K562 (cell line): ENCODE measurements at regions not wholly inside any gene's neighbourhood (a gene's known extent, or its start where the extent isn't known, plus 50 kb on each side); places are given as distances from the start of the nearest gene placed in this dataset.

ENCODE experiments used
- ATAC-seq: fragments of 200-7000 bp; cut with Tn5 transposase; 3 replicates; pipeline ENCODE4 v1.9.1; 2020; ENCODE audit warnings: moderate library complexity
- BruUV-seq: library from RNA; stranded (reverse); fragments of 400-500 nt; replicated peaks from 2 replicates; lab custom pipeline; 2021; lab: Mats Ljungman, UMichigan
- CTCF ChIA-PET: fragments of 300-600 bp; formaldehyde crosslinking; extraction: SDS; loops from one replicate; lab custom pipeline; 2021; ENCODE audit warnings: low intra/inter-chr PET ratio; lab: Yijun Ruan, JAX
- POLR2A ChIA-PET: fragments of 300-600, 350-650 bp; sonication (Branson Sonifier 250); formaldehyde crosslinking; extraction: SDS; loops from one replicate; lab custom pipeline; 2021; ENCODE audit warnings: antibody characterized with exemption, inconsistent platforms; lab: Yijun Ruan, JAX
- DNase-seq, 4 experiments: peaks; one replicate each; pipeline versions ENCODE4 v3.0.0 to v3.0.0-alpha.2; 2011 to 2018; ENCODE audit warnings: low spot score in 3 of 4, mixed read lengths in 3 of 4; ENCODE audit errors: extremely low read depth in 1 of 4
- FAIRE-seq: peaks from 2 replicates; lab custom pipeline; 2011; peaks lifted over from hg19 to GRCh38; lab: Jason Lieb, UNC
- H2AFZ ChIP-seq: 2 replicates; pipeline ENCODE4 v1.6.0; 2011; ENCODE audit warnings: low read depth, low read length, control low read depth, inconsistent platforms
- H3K27ac ChIP-seq: fragments of 200-600 bp; 3 replicates; pipeline ENCODE4 v1.8.0; 2011; ENCODE audit warnings: low read depth, mild to moderate bottlenecking, control low read depth, inconsistent platforms, low read length, moderate library complexity, mixed read lengths; ENCODE audit errors: extremely low read depth
- H3K27me3 ChIP-seq, 2 experiments: fragments of 300-600 bp in 1 of 2; 2 replicates in 1 of 2; 3 replicates in 1 of 2; pipeline versions ENCODE4 v1.6.0 to v1.8.0; 2011; ENCODE audit warnings: inconsistent platforms in 2 of 2, low read length in 2 of 2, mild to moderate bottlenecking in 1 of 2, mixed read lengths in 1 of 2, moderate library complexity in 1 of 2; ENCODE audit not compliant: control insufficient read depth in 2 of 2, insufficient read depth in 2 of 2
- H3K36me3 ChIP-seq: fragments of 300-600 bp; 3 replicates; pipeline ENCODE4 v1.8.0; 2011; ENCODE audit warnings: mild to moderate bottlenecking, low read length, inconsistent platforms; ENCODE audit not compliant: control insufficient read depth, insufficient read depth
- H3K4me1 ChIP-seq, 2 experiments: fragments of 200-600 bp in 1 of 2; replicated peaks in 1 of 2; 2 replicates in 1 of 2; 3 replicates in 1 of 2; pipeline versions ENCODE4 v1.5.1 to v1.8.0; 2011; ENCODE audit warnings: inconsistent platforms in 2 of 2, low read length in 2 of 2, mild to moderate bottlenecking in 1 of 2, mixed read lengths in 1 of 2, moderate library complexity in 1 of 2; ENCODE audit not compliant: control insufficient read depth in 2 of 2, insufficient read depth in 2 of 2
- H3K4me2 ChIP-seq: 2 replicates; pipeline ENCODE4 v1.6.1; 2011; ENCODE audit warnings: low read length, control low read depth, inconsistent platforms, mixed read lengths; ENCODE audit not compliant: insufficient read depth
- H3K4me3 ChIP-seq: fragments of 200-600 bp; sonication (generic), shearing (Covaris generic); 2 replicates; pipeline ENCODE4 v1.5.1; 2016; ENCODE audit warnings: control low read depth, inconsistent platforms
- H3K79me2 ChIP-seq: fragments of 200-600 bp; 3 replicates; pipeline ENCODE4 v1.8.0; 2011; ENCODE audit warnings: low read length, inconsistent platforms; ENCODE audit not compliant: control insufficient read depth, insufficient read depth
- H3K9ac ChIP-seq, 2 experiments: 2 replicates each; pipeline versions ENCODE4 v1.6.0 to v1.6.1; 2011; ENCODE audit warnings: low read depth in 2 of 2, low read length in 2 of 2, control low read depth in 1 of 2, inconsistent platforms in 1 of 2, mild to moderate bottlenecking in 1 of 2, mixed read lengths in 1 of 2; ENCODE audit not compliant: insufficient read depth in 1 of 2
- H3K9me1 ChIP-seq: one replicate; pipeline ENCODE4 v1.6.0; 2011; ENCODE audit warnings: inconsistent platforms, mild to moderate bottlenecking, low read length, moderate library complexity; ENCODE audit not compliant: control insufficient read depth, insufficient read depth
- H3K9me3 ChIP-seq: replicated peaks from 2 replicates; pipeline ENCODE4 v1.5.1; 2011; ENCODE audit warnings: low read depth, low read length, inconsistent platforms; ENCODE audit not compliant: control insufficient read depth, insufficient read depth
- H4K20me1 ChIP-seq: replicated peaks from 2 replicates; pipeline ENCODE4 v1.6.1; 2011; ENCODE audit warnings: low read length, inconsistent platforms, mixed read lengths; ENCODE audit not compliant: control insufficient read depth, insufficient read depth
- BCL6 ChIP-seq: fragments of 250-450 bp; sonication (Bioruptor Pico); IDR thresholded peaks from 2 replicates; pipeline ENCODE4 v1.4.0; 2020
- BRCA1 ChIP-seq, 2 experiments: fragments of 450-650 bp in 1 of 2; sonication (generic) in 1 of 2; formaldehyde crosslinking in 1 of 2; IDR thresholded peaks; 2 replicates each; pipeline versions ENCODE4 v1.5.0 to v1.6.1; 2017 to 2020; ENCODE audit warnings: mild to moderate bottlenecking in 1 of 2, missing genetic modification reagents in 1 of 2
- CBFA2T3 ChIP-seq: fragments of 450-650 bp; IDR thresholded peaks from 2 replicates; pipeline ENCODE4 v1.6.1; 2017
- CHCHD3 ChIP-seq: fragments of 250-450 bp; sonication (Bioruptor Pico); IDR thresholded peaks from 2 replicates; pipeline ENCODE4 v2.1.2; 2022; ENCODE audit warnings: mild to moderate bottlenecking
- GATA2 ChIP-seq: sonication (generic); formaldehyde crosslinking; IDR thresholded peaks from 2 replicates; pipeline ENCODE4 v1.4.0; 2020; ENCODE audit warnings: mild to moderate bottlenecking, missing genetic modification reagents
- HDAC6 ChIP-seq: IDR thresholded peaks from 2 replicates; pipeline ENCODE4 v1.6.1; 2012; ENCODE audit warnings: low read depth, mild to moderate bottlenecking, control low read depth, inconsistent platforms, low read length, moderate library complexity
- MCM7 ChIP-seq, 2 experiments: fragments of 450-650 bp; IDR thresholded peaks; 2 replicates each; pipeline ENCODE4 v1.6.1; 2016 to 2018
- PRPF4 ChIP-seq: fragments of 200-400 bp; formaldehyde crosslinking; IDR thresholded peaks from one replicate; pipeline ENCODE4 v1.6.1; 2017; ENCODE audit warnings: low read length, low read depth, mild to moderate bottlenecking; ENCODE audit not compliant: insufficient read depth, poor library complexity, severe bottlenecking
- SAP30 ChIP-seq: fragments of 200-600 bp; sonication (generic); IDR thresholded peaks from 2 replicates; pipeline ENCODE4 v1.6.1; 2012; ENCODE audit warnings: borderline replicate concordance, low read depth, mild to moderate bottlenecking, moderate library complexity, low read length, control low read depth, inconsistent platforms; ENCODE audit not compliant: insufficient read depth, poor library complexity, severe bottlenecking
- SFPQ ChIP-seq: fragments of 200-400 bp; formaldehyde crosslinking; IDR thresholded peaks from 2 replicates; pipeline ENCODE4 v1.6.1; 2017; ENCODE audit warnings: mild to moderate bottlenecking, low read depth, low read length, moderate library complexity
- STAT5A ChIP-seq: IDR thresholded peaks from 2 replicates; pipeline ENCODE4 v1.6.1; 2012; ENCODE audit warnings: low read length, inconsistent platforms, borderline replicate concordance
- ZBTB5 ChIP-seq: fragments of 450-650 bp; IDR thresholded peaks from 2 replicates; pipeline ENCODE4 v1.6.1; 2017; ENCODE audit warnings: antibody characterized with exemption
- ZNF354B ChIP-seq: fragments of 250-450 bp; sonication (Bioruptor Pico); IDR thresholded peaks from 2 replicates; pipeline ENCODE4 v1.4.0; 2020
- ZNF696 ChIP-seq: fragments of 250-450 bp; sonication (Bioruptor Pico); conservative IDR thresholded peaks from 2 replicates; pipeline ENCODE4 v1.4.0; 2020; ENCODE audit warnings: mild to moderate bottlenecking, moderate library complexity
- WGBS: fragments of 100-300 bp; shearing (Covaris generic); methylation state at CpG from one replicate; pipeline ENCODE4 v1.1.6; 2016; ENCODE audit warnings: low coverage, mixed read lengths; ENCODE audit not compliant: insufficient coverage; ENCODE audit errors: missing lambda C conversion rate; 5-methylcytosine and 5-hydroxymethylcytosine counted together
- in situ Hi-C: fragments of 300-500 bp; cut with MboI; formaldehyde crosslinking; loops from 4 replicates; pipeline ENCODE4 v1.15.0; 2018; ENCODE audit warnings: inconsistent platforms, mixed read lengths
- intact Hi-C: fragments of 100-400 bp; cut with micrococcal nuclease; formaldehyde crosslinking; loops from 2 replicates; pipeline ENCODE4 v1.14.2; 2022

GRCh38 chr7:46741938-46742540 is 821.0 kb upstream of the IGFBP3 start:
- no peak for ATAC-seq
- CTCF ChIA-PET: no interaction called here
- H3K9me1 ChIP-seq: no peaks in the 10 kb centered on the region
- no peaks in the 10 kb centered on the region for H4K20me1 ChIP-seq
- no peak for DNase-seq
- POLR2A ChIA-PET: no interaction called here
- FAIRE-seq: no peak
- no TSS peak for BruUV-seq
- intact Hi-C loops: no loop called here
- no peak overlapping the region for H3K9ac ChIP-seq
- H3K36me3 ChIP-seq: no peaks in the 10 kb centered on the region
- no peak overlapping the region for H3K4me2 ChIP-seq
- TF ChIP-seq ZNF696 (CRISPR knock-in tag) (no peak), CBFA2T3 (no peak), STAT5A (no peak)
- WGBS: 0% methylated on average over 4 of the region's 4 CpGs
- in situ Hi-C loops: no loop called here
- no peaks in the 10 kb centered on the region for H3K9me3 ChIP-seq
- no peaks in the 10 kb centered on the region for H3K79me2 ChIP-seq
- no peak overlapping the region for H2AFZ ChIP-seq
- H3K27me3 ChIP-seq: no peaks in the 10 kb centered on the region
- no peak overlapping the region for H3K4me3 ChIP-seq
- no peak overlapping the region for H3K27ac ChIP-seq
- H3K4me1 ChIP-seq: no peaks in the 10 kb centered on the region

- CTCF ChIA-PET: no interaction called here
- no peaks in the 10 kb centered on the region for H3K27me3 ChIP-seq
- H3K4me2 ChIP-seq: no peak overlapping the region
- FAIRE-seq (no peak), ATAC-seq (no peak), DNase-seq (no peak)
- no peak overlapping the region for H2AFZ ChIP-seq
- no peaks in the 10 kb centered on the region for H3K79me2 ChIP-seq
- H3K27ac ChIP-seq: no peak overlapping the region
- no TSS peak for BruUV-seq
- H3K9me1 ChIP-seq: no peaks in the 10 kb centered on the region
- POLR2A ChIA-PET: no interaction called here
- no peaks in the 10 kb centered on the region for H3K36me3 ChIP-seq
- no peak overlapping the region for H3K4me3 ChIP-seq
- H3K9ac ChIP-seq: no peak overlapping the region
- H3K4me1 ChIP-seq: no peaks in the 10 kb centered on the region
- intact Hi-C loops: no loop called here
- WGBS: 2% methylated on average over 9 of the region's 9 CpGs
- H4K20me1 ChIP-seq: no peaks in the 10 kb centered on the region
- in situ Hi-C loops: no loop called here
- no peaks in the 10 kb centered on the region for H3K9me3 ChIP-seq
- TF ChIP-seq BRCA1 (IDR thresholded peaks at IDR 0.05): no peak
- no peak for TF ChIP-seq BRCA1 (CRISPR knock-in tag; IDR thresholded peaks at IDR 0.05)
- no peak for TF ChIP-seq MCM7 (IDR thresholded peaks at IDR 0.05)
- TF ChIP-seq BCL6 (CRISPR knock-in tag): no peak
- TF ChIP-seq SAP30: no peak
- TF ChIP-seq ZNF354B (CRISPR knock-in tag): no peak
- no peak for TF ChIP-seq SFPQ
- no peak for TF ChIP-seq HDAC6
- no peak for TF ChIP-seq GATA2 (CRISPR knock-in tag)
- TF ChIP-seq ZBTB5: no peak
- no peak for TF ChIP-seq PRPF4
- no peak for TF ChIP-seq CHCHD3 (CRISPR knock-in tag)
These were observed 820.1 kb upstream of the IGFBP3 start for GRCh38 chr7:46741181-46741580.
